ENCODE measurements at regions not wholly inside any gene's neighbourhood (a gene's known extent, or its start where the extent isn't known, plus 50 kb on each side); places are given as distances from the start of the nearest gene placed in this dataset.
"Not testable (repeated sequence)": the region's sequence is repeated elsewhere in the genome, so short reads cannot be mapped to it uniquely, and the experiment has no call there.

DNA sequence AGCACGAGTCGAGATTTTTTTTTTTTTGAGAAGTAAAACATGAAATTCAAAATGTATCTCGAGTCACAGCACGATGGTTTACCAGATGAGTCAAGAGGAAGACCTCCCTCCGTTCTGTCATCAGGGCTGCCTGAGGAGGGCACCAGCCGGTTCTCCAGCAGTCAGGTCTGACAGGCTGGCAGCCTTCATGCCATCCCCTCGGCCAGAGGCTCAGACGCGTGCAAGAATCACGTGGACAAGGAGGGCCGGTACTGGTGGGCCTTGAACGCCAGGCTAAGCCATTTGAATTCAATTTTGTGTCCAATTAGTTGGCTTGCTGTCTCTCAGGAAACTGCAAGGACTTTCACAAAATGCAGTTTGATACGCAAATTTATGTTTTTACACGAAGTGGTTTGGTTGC lies 1412.2 kb downstream of the BRD1 start:
- Histone ChIP-seq H3K27me3 (replicated peaks; ENCODE audit: insufficient read depth, low read length) (no peaks in the 10 kb centered on the region), H3K27ac (ENCODE audit: low read length) (no peak overlapping the region), H3K4me3 (ENCODE audit: low read length) (no peak overlapping the region), H3K4me2 (ENCODE audit: low read depth, low read length) (no peak overlapping the region), H3K9me3 (replicated peaks; ENCODE audit: insufficient read depth, low read length) (no peaks in the 10 kb centered on the region), H3K9ac (ENCODE audit: low read length) (no peak overlapping the region), H3K36me3 (replicated peaks; ENCODE audit: insufficient read depth, low read length) (no peaks in the 10 kb centered on the region), H3F3A (ENCODE audit: insufficient read depth, low read length) (no peaks in the 10 kb centered on the region), H3K9me2 (replicated peaks; ENCODE audit: insufficient read depth, low read length) (no peaks in the 10 kb centered on the region), H2AFZ (ENCODE audit: low read length) (no peak overlapping the region), H3K4me1 (ENCODE audit: low read length) (no peaks in the 10 kb centered on the region), H4K20me1 (ENCODE audit: insufficient read depth, low read length) (no peaks in the 10 kb centered on the region), H3K79me2 (ENCODE audit: low read length) (no peaks in the 10 kb centered on the region)
- DNase-seq: no peak
- TF ChIP-seq EZH2 (optimal IDR thresholded peaks at IDR 0.05; ENCODE audit: low read depth, low read length) (no peak), EZH2phosphoT487 (IDR thresholded peaks at IDR 0.05; ENCODE audit: low read length) (no peak)
- TF ChIP-seq, protein P1, sequence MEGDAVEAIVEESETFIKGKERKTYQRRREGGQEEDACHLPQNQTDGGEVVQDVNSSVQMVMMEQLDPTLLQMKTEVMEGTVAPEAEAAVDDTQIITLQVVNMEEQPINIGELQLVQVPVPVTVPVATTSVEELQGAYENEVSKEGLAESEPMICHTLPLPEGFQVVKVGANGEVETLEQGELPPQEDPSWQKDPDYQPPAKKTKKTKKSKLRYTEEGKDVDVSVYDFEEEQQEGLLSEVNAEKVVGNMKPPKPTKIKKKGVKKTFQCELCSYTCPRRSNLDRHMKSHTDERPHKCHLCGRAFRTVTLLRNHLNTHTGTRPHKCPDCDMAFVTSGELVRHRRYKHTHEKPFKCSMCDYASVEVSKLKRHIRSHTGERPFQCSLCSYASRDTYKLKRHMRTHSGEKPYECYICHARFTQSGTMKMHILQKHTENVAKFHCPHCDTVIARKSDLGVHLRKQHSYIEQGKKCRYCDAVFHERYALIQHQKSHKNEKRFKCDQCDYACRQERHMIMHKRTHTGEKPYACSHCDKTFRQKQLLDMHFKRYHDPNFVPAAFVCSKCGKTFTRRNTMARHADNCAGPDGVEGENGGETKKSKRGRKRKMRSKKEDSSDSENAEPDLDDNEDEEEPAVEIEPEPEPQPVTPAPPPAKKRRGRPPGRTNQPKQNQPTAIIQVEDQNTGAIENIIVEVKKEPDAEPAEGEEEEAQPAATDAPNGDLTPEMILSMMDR (IDR thresholded peaks at IDR 0.05; ENCODE audit: low read length): no peak

DNA sequence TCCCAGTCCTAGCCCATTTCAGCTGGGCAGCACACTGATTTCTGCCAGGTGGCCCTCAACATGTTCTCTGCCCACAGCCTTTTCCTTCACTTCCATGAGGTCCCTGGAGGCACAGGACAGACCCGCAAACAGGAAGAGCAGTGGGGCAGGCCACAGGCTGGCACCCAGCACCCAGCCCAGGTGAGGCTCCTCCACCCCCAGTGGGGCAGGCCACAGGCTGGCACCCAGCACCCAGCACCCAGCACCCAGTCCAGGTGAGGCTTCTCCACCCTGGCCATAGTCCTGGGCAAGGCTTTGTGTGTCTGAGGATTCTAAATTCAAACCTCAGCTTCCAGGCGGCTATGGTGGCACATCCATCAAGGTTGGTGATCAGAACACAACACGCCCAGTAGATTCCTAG lies 1413.0 kb downstream of the BRD1 start:
- no peak for DNase-seq
- no peaks in the 10 kb centered on the region for H4K20me1 ChIP-seq (ENCODE audit: insufficient read depth, low read length)
- no peak for TF ChIP-seq EZH2 (optimal IDR thresholded peaks at IDR 0.05; ENCODE audit: low read depth, low read length)
- no peak overlapping the region for H2AFZ ChIP-seq (ENCODE audit: low read length)
- H3K4me3 ChIP-seq (ENCODE audit: low read length): no peak overlapping the region
- H3K9ac ChIP-seq (ENCODE audit: low read length): no peak overlapping the region
- H3F3A ChIP-seq (ENCODE audit: insufficient read depth, low read length): no peaks in the 10 kb centered on the region
- no peak overlapping the region for H3K27ac ChIP-seq (ENCODE audit: low read length)
- no peaks in the 10 kb centered on the region for H3K79me2 ChIP-seq (ENCODE audit: low read length)
- H3K4me1 ChIP-seq (ENCODE audit: low read length): no peaks in the 10 kb centered on the region
- no peaks in the 10 kb centered on the region for H3K36me3 ChIP-seq (replicated peaks; ENCODE audit: insufficient read depth, low read length)
- H3K4me2 ChIP-seq (ENCODE audit: low read depth, low read length): no peak overlapping the region
- H3K9me3 ChIP-seq (replicated peaks; ENCODE audit: insufficient read depth, low read length): no peaks in the 10 kb centered on the region
- H3K9me2 ChIP-seq (replicated peaks; ENCODE audit: insufficient read depth, low read length): no peaks in the 10 kb centered on the region
- H3K27me3 ChIP-seq (replicated peaks; ENCODE audit: insufficient read depth, low read length): no peaks in the 10 kb centered on the region

DNA sequence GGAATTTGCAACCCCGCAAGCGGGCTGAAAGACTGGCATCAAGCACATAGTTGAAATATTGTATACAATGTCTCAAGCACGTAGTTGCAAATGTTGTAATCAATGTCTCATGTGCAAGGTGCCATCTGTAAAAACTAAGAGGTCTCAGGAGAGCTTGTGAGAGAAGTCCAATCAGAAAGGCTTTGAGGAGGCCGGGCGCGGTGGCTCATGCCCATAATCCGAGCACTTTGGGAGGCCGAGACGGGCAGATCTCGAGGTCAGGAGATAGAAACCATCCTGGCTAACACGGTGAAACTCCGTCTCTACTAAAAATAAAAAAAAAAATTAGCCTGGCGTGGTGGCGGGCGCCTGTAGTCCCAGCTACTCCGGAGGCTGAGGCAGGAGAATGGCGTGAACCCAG lies 1414.7 kb downstream of the BRD1 start:
- H3K4me3 ChIP-seq (ENCODE audit: low read length); H2AFZ ChIP-seq (ENCODE audit: low read length); H3K4me1 ChIP-seq (ENCODE audit: low read length); H3K79me2 ChIP-seq (ENCODE audit: low read length); H3K9me3 ChIP-seq (replicated peaks; ENCODE audit: insufficient read depth, low read length); H3K9ac ChIP-seq (ENCODE audit: low read length); H3K4me2 ChIP-seq (ENCODE audit: low read depth, low read length); H3K27ac ChIP-seq (ENCODE audit: low read length); DNase-seq; H4K20me1 ChIP-seq (ENCODE audit: insufficient read depth, low read length); H3K36me3 ChIP-seq (replicated peaks; ENCODE audit: insufficient read depth, low read length); H3K27me3 ChIP-seq (replicated peaks; ENCODE audit: insufficient read depth, low read length); H3F3A ChIP-seq (ENCODE audit: insufficient read depth, low read length); H3K9me2 ChIP-seq (replicated peaks; ENCODE audit: insufficient read depth, low read length): not testable (repeated sequence)

DNA sequence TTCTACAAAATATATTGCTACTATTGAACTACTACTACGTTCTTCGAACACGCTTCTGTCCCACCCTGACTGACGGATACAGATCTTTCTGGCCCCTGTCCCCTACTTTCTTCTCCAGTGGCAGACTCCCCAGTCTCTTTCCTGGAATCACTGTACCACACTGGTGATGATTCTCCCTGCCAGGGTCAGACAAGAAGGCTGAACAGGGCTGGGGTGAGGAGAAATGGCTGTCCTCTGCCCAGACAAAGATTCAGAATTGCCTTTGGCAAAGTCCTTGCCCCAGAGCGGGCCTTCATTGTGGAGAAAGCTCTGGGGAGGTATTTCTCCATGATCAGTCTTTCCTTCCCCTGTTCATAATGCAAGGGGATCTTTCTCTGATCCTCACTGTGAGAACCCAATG lies 1417.1 kb downstream of the BRD1 start:
- DNase-seq: no peak
- Histone ChIP-seq H3K4me1 (ENCODE audit: low read length) (no peaks in the 10 kb centered on the region), H3F3A (ENCODE audit: insufficient read depth, low read length) (no peaks in the 10 kb centered on the region), H3K9me2 (replicated peaks; ENCODE audit: insufficient read depth, low read length) (no peaks in the 10 kb centered on the region), H3K27ac (ENCODE audit: low read length) (no peak overlapping the region), H3K36me3 (replicated peaks; ENCODE audit: insufficient read depth, low read length) (no peaks in the 10 kb centered on the region), H3K9me3 (replicated peaks; ENCODE audit: insufficient read depth, low read length) (no peaks in the 10 kb centered on the region), H3K27me3 (replicated peaks; ENCODE audit: insufficient read depth, low read length) (no peaks in the 10 kb centered on the region), H3K4me3 (ENCODE audit: low read length) (no peak overlapping the region), H3K79me2 (ENCODE audit: low read length) (no peaks in the 10 kb centered on the region), H2AFZ (ENCODE audit: low read length) (no peak overlapping the region), H3K9ac (ENCODE audit: low read length) (no peak overlapping the region), H4K20me1 (ENCODE audit: insufficient read depth, low read length) (no peaks in the 10 kb centered on the region), H3K4me2 (ENCODE audit: low read depth, low read length) (no peak overlapping the region)
- TF ChIP-seq EZH2 (optimal IDR thresholded peaks at IDR 0.05; ENCODE audit: low read depth, low read length) (no peak), EZH2phosphoT487 (IDR thresholded peaks at IDR 0.05; ENCODE audit: low read length) (no peak)
- TF ChIP-seq, protein P1 (IDR thresholded peaks at IDR 0.05; ENCODE audit: low read length): no peak

Data from MM.1S (cell line).